PC-9 (cell line): ENCODE measurements at regions not wholly inside any gene's neighbourhood (a gene's known extent, or its start where the extent isn't known, plus 50 kb on each side); places are given as distances from the start of the nearest gene placed in this dataset.

Experiments used
- EZH2 ChIP-seq: fragments of 200-600 bp; sonication (generic); IDR thresholded peaks from 2 replicates; pipeline ENCODE4 v1.8.0; 2017; ENCODE audit warnings: antibody characterized with exemption, low read depth
- TF ChIP-seq, protein P1 (sequence below): fragments of 200-600 bp; sonication (generic); conservative IDR thresholded peaks from 2 replicates; pipeline ENCODE4 v1.6.1; 2017; ENCODE audit warnings: mixed run types, antibody characterized with exemption, mild to moderate bottlenecking, moderate library complexity

DNA sequence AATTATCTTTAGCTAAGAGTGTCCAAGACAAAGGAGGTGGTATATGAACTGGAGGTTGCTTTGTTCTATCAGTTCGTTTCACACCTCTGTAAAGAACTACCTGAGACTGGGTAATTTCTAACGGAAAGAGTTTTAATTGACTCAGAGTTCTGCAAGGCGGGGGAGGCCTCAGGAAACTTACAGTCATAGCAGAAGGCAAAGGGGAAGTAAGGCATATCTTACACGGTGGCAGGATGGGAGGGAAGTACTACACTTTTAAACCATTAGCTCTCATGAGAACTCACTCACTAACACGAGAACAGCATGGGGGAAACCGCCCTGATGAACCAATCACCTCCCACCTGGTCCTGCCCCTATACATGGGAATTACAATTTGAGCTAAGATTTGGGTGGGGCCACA, 1202.3 kb upstream of the LRRTM3 start:
- TF ChIP-seq, protein P1, sequence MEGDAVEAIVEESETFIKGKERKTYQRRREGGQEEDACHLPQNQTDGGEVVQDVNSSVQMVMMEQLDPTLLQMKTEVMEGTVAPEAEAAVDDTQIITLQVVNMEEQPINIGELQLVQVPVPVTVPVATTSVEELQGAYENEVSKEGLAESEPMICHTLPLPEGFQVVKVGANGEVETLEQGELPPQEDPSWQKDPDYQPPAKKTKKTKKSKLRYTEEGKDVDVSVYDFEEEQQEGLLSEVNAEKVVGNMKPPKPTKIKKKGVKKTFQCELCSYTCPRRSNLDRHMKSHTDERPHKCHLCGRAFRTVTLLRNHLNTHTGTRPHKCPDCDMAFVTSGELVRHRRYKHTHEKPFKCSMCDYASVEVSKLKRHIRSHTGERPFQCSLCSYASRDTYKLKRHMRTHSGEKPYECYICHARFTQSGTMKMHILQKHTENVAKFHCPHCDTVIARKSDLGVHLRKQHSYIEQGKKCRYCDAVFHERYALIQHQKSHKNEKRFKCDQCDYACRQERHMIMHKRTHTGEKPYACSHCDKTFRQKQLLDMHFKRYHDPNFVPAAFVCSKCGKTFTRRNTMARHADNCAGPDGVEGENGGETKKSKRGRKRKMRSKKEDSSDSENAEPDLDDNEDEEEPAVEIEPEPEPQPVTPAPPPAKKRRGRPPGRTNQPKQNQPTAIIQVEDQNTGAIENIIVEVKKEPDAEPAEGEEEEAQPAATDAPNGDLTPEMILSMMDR: no peak
- no peak for TF ChIP-seq EZH2
